Activated B cell treated with CpG ODN at 0.5 μM for 24 hours (primary cell): ENCODE measurements at regions not wholly inside any gene's neighbourhood (a gene's known extent, or its start where the extent isn't known, plus 50 kb on each side); places are given as distances from the start of the nearest gene placed in this dataset.

Experiments
- ATAC-seq: fragments of 200-7000 bp; cut with Tn5 transposase; one replicate; pipeline ENCODE4 v1.10.0; 2021; ENCODE audit warnings: low read depth, mild to moderate bottlenecking, moderate library complexity
- CTCF ChIA-PET: fragments of 350-600 bp; sonication (Branson Sonifier 250); formaldehyde crosslinking; loops from one replicate; lab custom pipeline; 2021; ENCODE audit warnings: antibody characterized with exemption; lab: Charles Lee
- POLR2A ChIA-PET: fragments of 350-600 bp; sonication (Branson Sonifier 250); formaldehyde crosslinking; loops from one replicate; lab custom pipeline; 2021; ENCODE audit warnings: antibody characterized with exemption; lab: Charles Lee
- DNase-seq: peaks from one replicate; pipeline ENCODE4 v3.0.0; 2022
- H3K27ac Mint-ChIP-seq: one replicate; pipeline ENCODE4 v1.8.0; 2020; ENCODE audit warnings: mixed read lengths
- H3K27me3 Mint-ChIP-seq: one replicate; pipeline ENCODE4 v1.8.0; 2021; ENCODE audit warnings: mixed read lengths
- H3K36me3 Mint-ChIP-seq: one replicate; pipeline ENCODE4 v1.8.0; 2021; ENCODE audit warnings: low read depth, mixed read lengths
- H3K4me1 Mint-ChIP-seq: one replicate; pipeline ENCODE4 v1.8.0; 2021; ENCODE audit warnings: mixed read lengths
- H3K4me3 Mint-ChIP-seq: one replicate; pipeline ENCODE4 v1.8.0; 2020; ENCODE audit warnings: mild to moderate bottlenecking, mixed read lengths
- H3K9me3 Mint-ChIP-seq: one replicate; pipeline ENCODE4 v1.8.0; 2020; ENCODE audit warnings: mixed read lengths
- intact Hi-C: fragments of 100-400 bp; cut with micrococcal nuclease; formaldehyde crosslinking; loops from one replicate; pipeline ENCODE4 v1.15.1; 2024
- TF ChIP-seq, protein P1 (sequence below): fragments of 200-600 bp; IDR thresholded peaks from one replicate; pipeline ENCODE4 v1.8.0; 2022; ENCODE audit warnings: antibody characterized with exemption, mild to moderate bottlenecking

- H3K27ac Mint-ChIP-seq: no peak overlapping the region
- peaks cover 5% of the 10 kb centered on the region for H3K9me3 Mint-ChIP-seq
- intact Hi-C loops: no loop called here
- DNase-seq: no peak
- ChIA-PET POLR2A (no interaction called here), CTCF (no interaction called here)
- H3K4me3 Mint-ChIP-seq: no peak overlapping the region
- H3K36me3 Mint-ChIP-seq: no peaks in the 10 kb centered on the region
- ATAC-seq: no peak
- no peaks in the 10 kb centered on the region for H3K4me1 Mint-ChIP-seq
- TF ChIP-seq, protein P1, sequence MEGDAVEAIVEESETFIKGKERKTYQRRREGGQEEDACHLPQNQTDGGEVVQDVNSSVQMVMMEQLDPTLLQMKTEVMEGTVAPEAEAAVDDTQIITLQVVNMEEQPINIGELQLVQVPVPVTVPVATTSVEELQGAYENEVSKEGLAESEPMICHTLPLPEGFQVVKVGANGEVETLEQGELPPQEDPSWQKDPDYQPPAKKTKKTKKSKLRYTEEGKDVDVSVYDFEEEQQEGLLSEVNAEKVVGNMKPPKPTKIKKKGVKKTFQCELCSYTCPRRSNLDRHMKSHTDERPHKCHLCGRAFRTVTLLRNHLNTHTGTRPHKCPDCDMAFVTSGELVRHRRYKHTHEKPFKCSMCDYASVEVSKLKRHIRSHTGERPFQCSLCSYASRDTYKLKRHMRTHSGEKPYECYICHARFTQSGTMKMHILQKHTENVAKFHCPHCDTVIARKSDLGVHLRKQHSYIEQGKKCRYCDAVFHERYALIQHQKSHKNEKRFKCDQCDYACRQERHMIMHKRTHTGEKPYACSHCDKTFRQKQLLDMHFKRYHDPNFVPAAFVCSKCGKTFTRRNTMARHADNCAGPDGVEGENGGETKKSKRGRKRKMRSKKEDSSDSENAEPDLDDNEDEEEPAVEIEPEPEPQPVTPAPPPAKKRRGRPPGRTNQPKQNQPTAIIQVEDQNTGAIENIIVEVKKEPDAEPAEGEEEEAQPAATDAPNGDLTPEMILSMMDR: no peak
- H3K27me3 Mint-ChIP-seq: peaks cover 58% of the 10 kb centered on the region
Observed at GRCh38 chr9:126125577-126125976, 201.1 kb upstream of the MVB12B start.

DNA sequence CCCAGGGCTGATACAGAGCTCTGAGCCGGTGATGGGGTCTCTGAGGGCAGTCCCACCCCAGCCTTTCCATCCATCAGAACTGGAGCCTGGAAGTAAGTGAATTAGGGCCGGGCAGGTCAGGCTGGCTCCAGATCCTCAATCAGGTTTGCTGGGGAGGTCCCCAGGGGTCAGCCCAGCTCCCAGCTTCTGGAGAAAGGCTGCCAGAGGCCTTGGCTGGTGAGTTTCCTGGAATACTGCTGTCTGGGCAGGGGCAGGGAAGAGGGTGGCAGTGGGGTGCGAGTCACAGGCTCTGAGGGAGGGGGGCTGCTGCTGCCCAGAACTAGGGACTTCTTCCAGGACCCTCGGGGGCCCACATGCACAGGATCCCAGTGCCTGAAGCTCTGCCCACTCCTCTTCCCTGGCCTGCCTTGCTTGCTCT lies 200.6 kb upstream of the MVB12B start:
- no peaks in the 10 kb centered on the region for H3K4me1 Mint-ChIP-seq
- ATAC-seq (no peak), DNase-seq (no peak)
- intact Hi-C loops: no loop called here
- POLR2A ChIA-PET: no interaction called here
- TF ChIP-seq, protein P1: no peak
- H3K36me3 Mint-ChIP-seq: no peaks in the 10 kb centered on the region
- H3K4me3 Mint-ChIP-seq: no peak overlapping the region
- H3K27ac Mint-ChIP-seq: no peak overlapping the region
- H3K9me3 Mint-ChIP-seq: peaks cover 5% of the 10 kb centered on the region
- peaks cover 61% of the 10 kb centered on the region for H3K27me3 Mint-ChIP-seq
- CTCF ChIA-PET: no interaction called here

- no peak overlapping the region for H3K4me3 Mint-ChIP-seq
- H3K27ac Mint-ChIP-seq: no peak overlapping the region
- H3K27me3 Mint-ChIP-seq: peaks cover 61% of the 10 kb centered on the region
- DNase-seq (no peak), ATAC-seq (no peak)
- TF ChIP-seq, protein P1: no peak
- H3K9me3 Mint-ChIP-seq: peaks cover 5% of the 10 kb centered on the region
- intact Hi-C loops: no loop called here
- CTCF ChIA-PET: no interaction called here
- no peaks in the 10 kb centered on the region for H3K4me1 Mint-ChIP-seq
- POLR2A ChIA-PET: no interaction called here
- no peaks in the 10 kb centered on the region for H3K36me3 Mint-ChIP-seq
Observed at GRCh38 chr9:126126807-126127206, 199.8 kb upstream of the MVB12B start.

DNA sequence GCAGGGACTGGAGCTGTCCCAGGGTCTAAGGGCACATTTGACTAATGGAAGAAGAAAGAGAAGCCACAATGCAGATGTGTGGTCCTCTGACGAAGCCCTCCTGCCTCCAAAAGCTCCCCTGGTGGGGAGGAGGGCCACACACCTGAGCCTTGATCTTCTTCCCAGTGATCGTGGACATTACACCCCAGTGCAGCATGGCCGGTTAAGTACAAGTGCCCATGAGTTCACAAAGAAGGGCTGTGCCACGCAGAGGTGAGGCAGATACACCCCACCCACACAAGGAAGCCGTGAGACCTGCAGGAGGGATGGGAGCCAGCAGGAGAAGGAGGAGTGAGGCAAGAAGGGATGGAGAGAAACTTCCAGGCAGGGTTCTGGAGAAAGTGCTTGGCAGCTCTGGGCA lies 199.0 kb upstream of the MVB12B start:
- Mint-ChIP-seq H3K36me3 (no peaks in the 10 kb centered on the region), H3K9me3 (peaks cover 5% of the 10 kb centered on the region), H3K27me3 (peaks cover 62% of the 10 kb centered on the region), H3K4me3 (no peak overlapping the region), H3K4me1 (no peaks in the 10 kb centered on the region), H3K27ac (no peak overlapping the region)
- POLR2A ChIA-PET: no interaction called here
- TF ChIP-seq, protein P1: no peak
- intact Hi-C loops: no loop called here
- no peak for ATAC-seq
- DNase-seq: no peak
- CTCF ChIA-PET: no interaction called here

DNA sequence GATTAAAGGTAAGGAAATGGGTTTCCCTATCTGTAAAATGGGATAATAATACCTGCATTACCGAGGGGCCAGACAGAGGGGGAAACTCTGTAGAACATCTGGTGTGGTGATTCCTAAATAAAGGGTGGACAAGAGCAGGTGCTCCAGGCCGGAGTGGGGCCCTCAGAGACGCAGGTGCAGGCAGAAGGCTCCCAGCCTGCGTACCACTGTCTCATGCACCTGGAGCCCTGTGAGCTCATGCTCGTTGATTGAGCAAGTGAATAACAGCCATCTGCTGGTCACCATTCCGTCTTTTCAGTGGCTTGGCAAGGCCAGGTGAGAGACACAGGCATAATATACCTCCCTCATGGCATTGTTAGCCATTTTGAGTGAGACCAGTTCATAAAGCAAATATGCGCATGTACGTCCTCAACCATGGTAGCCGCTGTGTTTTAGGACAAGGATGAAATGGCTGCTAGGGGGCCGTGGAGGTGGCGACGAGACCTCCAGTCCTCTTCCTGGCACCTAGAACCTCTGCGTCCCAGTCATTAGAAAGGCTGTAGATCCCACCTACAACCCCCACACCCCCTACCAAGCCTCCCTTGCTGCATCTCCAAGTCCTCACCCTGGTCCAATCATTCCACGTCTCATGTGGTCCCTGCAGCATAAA lies 198.0 kb upstream of the MVB12B start:
- Mint-ChIP-seq H3K9me3 (peaks cover 11% of the 10 kb centered on the region), H3K27ac (no peak overlapping the region), H3K36me3 (no peaks in the 10 kb centered on the region), H3K4me3 (no peak overlapping the region), H3K4me1 (no peaks in the 10 kb centered on the region), H3K27me3 (peaks cover 62% of the 10 kb centered on the region)
- CTCF ChIA-PET: no interaction called here
- TF ChIP-seq, protein P1: no peak
- no peak for DNase-seq
- ATAC-seq: no peak
- intact Hi-C loops: no loop called here
- POLR2A ChIA-PET: no interaction called here
